ENCODE measurements at regions not wholly inside any gene's neighbourhood (a gene's known extent, or its start where the extent isn't known, plus 50 kb on each side); places are given as distances from the start of the nearest gene placed in this dataset.

DNA sequence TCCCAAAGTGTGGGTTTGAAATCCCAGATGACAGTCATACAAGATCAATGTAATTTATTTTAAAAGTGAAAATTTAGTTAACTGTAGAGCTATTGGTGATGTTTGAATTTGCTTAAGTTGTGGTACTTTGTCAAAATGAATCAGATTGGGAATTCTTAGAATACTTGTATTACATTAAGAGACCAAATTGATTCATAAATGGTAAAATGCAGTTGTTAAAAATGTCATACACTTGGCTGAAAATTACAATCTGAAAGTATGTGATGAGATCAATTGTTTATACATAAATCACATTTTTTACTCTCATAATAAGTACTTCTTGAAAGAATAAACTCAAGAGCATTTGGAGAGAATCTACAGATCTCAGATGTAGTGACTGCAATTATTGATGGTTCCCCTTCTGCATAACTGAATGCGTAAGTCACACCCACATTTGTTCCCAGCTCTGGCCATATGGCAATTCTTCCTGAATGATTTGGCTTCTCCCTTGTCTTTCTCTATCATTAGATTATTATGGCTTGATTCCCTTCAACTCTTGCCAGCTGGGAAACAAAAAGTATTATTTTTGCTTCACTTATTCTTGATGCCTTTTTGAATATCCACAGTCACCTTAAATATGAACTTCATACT, 558.5 kb downstream of the CPS1 start (continued):
- TF ChIP-seq, protein P1, sequence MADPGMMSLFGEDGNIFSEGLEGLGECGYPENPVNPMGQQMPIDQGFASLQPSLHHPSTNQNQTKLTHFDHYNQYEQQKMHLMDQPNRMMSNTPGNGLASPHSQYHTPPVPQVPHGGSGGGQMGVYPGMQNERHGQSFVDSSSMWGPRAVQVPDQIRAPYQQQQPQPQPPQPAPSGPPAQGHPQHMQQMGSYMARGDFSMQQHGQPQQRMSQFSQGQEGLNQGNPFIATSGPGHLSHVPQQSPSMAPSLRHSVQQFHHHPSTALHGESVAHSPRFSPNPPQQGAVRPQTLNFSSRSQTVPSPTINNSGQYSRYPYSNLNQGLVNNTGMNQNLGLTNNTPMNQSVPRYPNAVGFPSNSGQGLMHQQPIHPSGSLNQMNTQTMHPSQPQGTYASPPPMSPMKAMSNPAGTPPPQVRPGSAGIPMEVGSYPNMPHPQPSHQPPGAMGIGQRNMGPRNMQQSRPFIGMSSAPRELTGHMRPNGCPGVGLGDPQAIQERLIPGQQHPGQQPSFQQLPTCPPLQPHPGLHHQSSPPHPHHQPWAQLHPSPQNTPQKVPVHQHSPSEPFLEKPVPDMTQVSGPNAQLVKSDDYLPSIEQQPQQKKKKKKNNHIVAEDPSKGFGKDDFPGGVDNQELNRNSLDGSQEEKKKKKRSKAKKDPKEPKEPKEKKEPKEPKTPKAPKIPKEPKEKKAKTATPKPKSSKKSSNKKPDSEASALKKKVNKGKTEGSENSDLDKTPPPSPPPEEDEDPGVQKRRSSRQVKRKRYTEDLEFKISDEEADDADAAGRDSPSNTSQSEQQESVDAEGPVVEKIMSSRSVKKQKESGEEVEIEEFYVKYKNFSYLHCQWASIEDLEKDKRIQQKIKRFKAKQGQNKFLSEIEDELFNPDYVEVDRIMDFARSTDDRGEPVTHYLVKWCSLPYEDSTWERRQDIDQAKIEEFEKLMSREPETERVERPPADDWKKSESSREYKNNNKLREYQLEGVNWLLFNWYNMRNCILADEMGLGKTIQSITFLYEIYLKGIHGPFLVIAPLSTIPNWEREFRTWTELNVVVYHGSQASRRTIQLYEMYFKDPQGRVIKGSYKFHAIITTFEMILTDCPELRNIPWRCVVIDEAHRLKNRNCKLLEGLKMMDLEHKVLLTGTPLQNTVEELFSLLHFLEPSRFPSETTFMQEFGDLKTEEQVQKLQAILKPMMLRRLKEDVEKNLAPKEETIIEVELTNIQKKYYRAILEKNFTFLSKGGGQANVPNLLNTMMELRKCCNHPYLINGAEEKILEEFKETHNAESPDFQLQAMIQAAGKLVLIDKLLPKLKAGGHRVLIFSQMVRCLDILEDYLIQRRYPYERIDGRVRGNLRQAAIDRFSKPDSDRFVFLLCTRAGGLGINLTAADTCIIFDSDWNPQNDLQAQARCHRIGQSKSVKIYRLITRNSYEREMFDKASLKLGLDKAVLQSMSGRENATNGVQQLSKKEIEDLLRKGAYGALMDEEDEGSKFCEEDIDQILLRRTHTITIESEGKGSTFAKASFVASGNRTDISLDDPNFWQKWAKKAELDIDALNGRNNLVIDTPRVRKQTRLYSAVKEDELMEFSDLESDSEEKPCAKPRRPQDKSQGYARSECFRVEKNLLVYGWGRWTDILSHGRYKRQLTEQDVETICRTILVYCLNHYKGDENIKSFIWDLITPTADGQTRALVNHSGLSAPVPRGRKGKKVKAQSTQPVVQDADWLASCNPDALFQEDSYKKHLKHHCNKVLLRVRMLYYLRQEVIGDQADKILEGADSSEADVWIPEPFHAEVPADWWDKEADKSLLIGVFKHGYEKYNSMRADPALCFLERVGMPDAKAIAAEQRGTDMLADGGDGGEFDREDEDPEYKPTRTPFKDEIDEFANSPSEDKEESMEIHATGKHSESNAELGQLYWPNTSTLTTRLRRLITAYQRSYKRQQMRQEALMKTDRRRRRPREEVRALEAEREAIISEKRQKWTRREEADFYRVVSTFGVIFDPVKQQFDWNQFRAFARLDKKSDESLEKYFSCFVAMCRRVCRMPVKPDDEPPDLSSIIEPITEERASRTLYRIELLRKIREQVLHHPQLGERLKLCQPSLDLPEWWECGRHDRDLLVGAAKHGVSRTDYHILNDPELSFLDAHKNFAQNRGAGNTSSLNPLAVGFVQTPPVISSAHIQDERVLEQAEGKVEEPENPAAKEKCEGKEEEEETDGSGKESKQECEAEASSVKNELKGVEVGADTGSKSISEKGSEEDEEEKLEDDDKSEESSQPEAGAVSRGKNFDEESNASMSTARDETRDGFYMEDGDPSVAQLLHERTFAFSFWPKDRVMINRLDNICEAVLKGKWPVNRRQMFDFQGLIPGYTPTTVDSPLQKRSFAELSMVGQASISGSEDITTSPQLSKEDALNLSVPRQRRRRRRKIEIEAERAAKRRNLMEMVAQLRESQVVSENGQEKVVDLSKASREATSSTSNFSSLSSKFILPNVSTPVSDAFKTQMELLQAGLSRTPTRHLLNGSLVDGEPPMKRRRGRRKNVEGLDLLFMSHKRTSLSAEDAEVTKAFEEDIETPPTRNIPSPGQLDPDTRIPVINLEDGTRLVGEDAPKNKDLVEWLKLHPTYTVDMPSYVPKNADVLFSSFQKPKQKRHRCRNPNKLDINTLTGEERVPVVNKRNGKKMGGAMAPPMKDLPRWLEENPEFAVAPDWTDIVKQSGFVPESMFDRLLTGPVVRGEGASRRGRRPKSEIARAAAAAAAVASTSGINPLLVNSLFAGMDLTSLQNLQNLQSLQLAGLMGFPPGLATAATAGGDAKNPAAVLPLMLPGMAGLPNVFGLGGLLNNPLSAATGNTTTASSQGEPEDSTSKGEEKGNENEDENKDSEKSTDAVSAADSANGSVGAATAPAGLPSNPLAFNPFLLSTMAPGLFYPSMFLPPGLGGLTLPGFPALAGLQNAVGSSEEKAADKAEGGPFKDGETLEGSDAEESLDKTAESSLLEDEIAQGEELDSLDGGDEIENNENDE (IDR thresholded peaks at IDR 0.05; ENCODE audit: insufficient replicate concordance, low read length) = no peak
- TF ChIP-seq CREB1 (IDR thresholded peaks at IDR 0.05) = no peak
